ENCODE measurements at regions not wholly inside any gene's neighbourhood (a gene's known extent, or its start where the extent isn't known, plus 50 kb on each side); places are given as distances from the start of the nearest gene placed in this dataset.

DNA sequence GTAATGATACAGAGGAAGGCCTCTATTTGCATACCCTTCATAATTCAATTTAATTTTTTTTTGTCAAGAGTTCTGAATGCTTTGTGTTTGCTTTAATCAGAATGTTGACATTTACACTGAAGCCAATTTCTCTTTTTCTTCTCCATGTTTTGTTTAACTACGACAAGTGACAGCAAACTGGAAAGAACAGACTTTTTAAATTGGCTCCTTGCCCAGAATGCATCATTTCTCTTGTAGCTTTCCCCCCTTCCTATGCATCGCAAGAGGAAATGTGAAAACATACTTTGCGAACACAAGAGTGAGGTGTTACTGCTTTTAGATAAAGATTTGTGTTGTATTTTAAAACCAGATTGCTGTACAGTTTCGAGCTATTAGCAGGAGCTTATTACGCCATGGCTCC lies 955.2 kb upstream of the CELF4 start:
- CTCF ChIA-PET: interaction anchor here (0.6 kb wide), 1 partner anchor 911 kb away, joined by 3 read pairs; no protein-coding TSS in a partner anchor
- DNase-seq (ENCODE audit: unreplicated experiment): no peak
- POLR2A ChIA-PET: no interaction called here
- no peak overlapping the region for H3K27ac Mint-ChIP-seq (ENCODE audit: low read depth, unreplicated experiment)
- TF ChIP-seq CTCF (IDR thresholded peaks at IDR 0.05; ENCODE audit: unreplicated experiment): no peak
- intact Hi-C loops (cut with micrococcal nuclease): no loop called here
- no peaks in the 10 kb centered on the region for H3K27me3 Mint-ChIP-seq (ENCODE audit: insufficient read depth, unreplicated experiment)
- no TSS peak for BruUV-seq (replicated peaks)
- no peak overlapping the region for H3K4me3 Mint-ChIP-seq (ENCODE audit: unreplicated experiment)
- no peaks in the 10 kb centered on the region for H3K36me3 Mint-ChIP-seq (ENCODE audit: insufficient read depth, unreplicated experiment)
- no peaks in the 10 kb centered on the region for H3K9me3 Mint-ChIP-seq (ENCODE audit: unreplicated experiment)
- peaks cover 6% of the 10 kb centered on the region for H3K4me1 Mint-ChIP-seq (ENCODE audit: insufficient read depth, unreplicated experiment)

DNA sequence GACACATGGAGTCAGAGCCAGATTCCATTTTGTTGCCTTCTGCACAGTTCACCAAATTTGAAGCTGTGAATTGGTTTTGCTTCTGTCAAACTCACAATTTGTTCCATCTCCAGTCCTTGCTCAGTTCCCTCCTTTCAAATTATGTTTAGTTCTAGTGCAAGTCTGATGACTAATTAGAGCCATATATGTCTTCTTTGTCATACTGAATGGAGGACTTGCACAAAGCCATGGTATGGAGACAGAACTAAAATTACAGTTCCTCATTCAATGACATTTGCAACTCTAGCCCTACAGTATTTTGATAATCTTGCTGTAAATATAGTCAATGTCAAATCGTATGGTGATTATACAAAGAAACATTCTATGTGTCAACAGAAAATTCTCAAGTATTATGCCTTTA lies 936.9 kb upstream of the CELF4 start:
- Mint-ChIP-seq H3K36me3 (ENCODE audit: insufficient read depth, unreplicated experiment) (no peaks in the 10 kb centered on the region), H3K27me3 (ENCODE audit: insufficient read depth, unreplicated experiment) (no peaks in the 10 kb centered on the region), H3K4me1 (ENCODE audit: insufficient read depth, unreplicated experiment) (peaks cover 7% of the 10 kb centered on the region), H3K4me3 (ENCODE audit: unreplicated experiment) (no peak overlapping the region), H3K27ac (ENCODE audit: low read depth, unreplicated experiment) (no peak overlapping the region), H3K9me3 (ENCODE audit: unreplicated experiment) (peaks cover 14% of the 10 kb centered on the region)
- no TSS peak for BruUV-seq (replicated peaks)
- CTCF ChIA-PET: no interaction called here
- no peak for TF ChIP-seq CTCF (IDR thresholded peaks at IDR 0.05; ENCODE audit: unreplicated experiment)
- intact Hi-C loops (cut with micrococcal nuclease): no loop called here
- no peak for DNase-seq (ENCODE audit: unreplicated experiment)
- POLR2A ChIA-PET: no interaction called here

GRCh38 chr18:38497266-38497665 lies 931.7 kb upstream of the CELF4 start:
- no TSS peak for BruUV-seq (replicated peaks)
- POLR2A ChIA-PET: interaction anchor here (0.7 to 0.8 kb wide), 5 partner anchors 9 to 1099 kb away, joined by 3 read pairs; no protein-coding TSS in a partner anchor
- no peaks in the 10 kb centered on the region for H3K27me3 Mint-ChIP-seq (ENCODE audit: insufficient read depth, unreplicated experiment)
- TF ChIP-seq CTCF (IDR thresholded peaks at IDR 0.05; ENCODE audit: unreplicated experiment): no peak
- CTCF ChIA-PET: interaction anchor here (0.5 to 0.9 kb wide), 3 partner anchors 46 to 49 kb away, joined by 3 read pairs; no protein-coding TSS in a partner anchor
- H3K27ac Mint-ChIP-seq (ENCODE audit: low read depth, unreplicated experiment): peak overlapping the region; percentile 80
- intact Hi-C loops (cut with micrococcal nuclease): no loop called here
- H3K4me3 Mint-ChIP-seq (ENCODE audit: unreplicated experiment): no peak overlapping the region
- peaks cover 7% of the 10 kb centered on the region for H3K9me3 Mint-ChIP-seq (ENCODE audit: unreplicated experiment)
- H3K36me3 Mint-ChIP-seq (ENCODE audit: insufficient read depth, unreplicated experiment): no peaks in the 10 kb centered on the region
- H3K4me1 Mint-ChIP-seq (ENCODE audit: insufficient read depth, unreplicated experiment): peaks cover 37% of the 10 kb centered on the region
- DNase-seq (ENCODE audit: unreplicated experiment): peak; percentile 35

- CTCF ChIA-PET: interaction anchor here (0.5 to 1.0 kb wide), 4 partner anchors 47 to 1345 kb away, joined by 3 to 5 read pairs (median 4); no protein-coding TSS in a partner anchor
- H3K9me3 Mint-ChIP-seq (ENCODE audit: unreplicated experiment): peaks cover 3% of the 10 kb centered on the region
- DNase-seq (ENCODE audit: unreplicated experiment): no peak
- no peak overlapping the region for H3K4me3 Mint-ChIP-seq (ENCODE audit: unreplicated experiment)
- no peaks in the 10 kb centered on the region for H3K27me3 Mint-ChIP-seq (ENCODE audit: insufficient read depth, unreplicated experiment)
- H3K27ac Mint-ChIP-seq (ENCODE audit: low read depth, unreplicated experiment): no peak overlapping the region
- H3K4me1 Mint-ChIP-seq (ENCODE audit: insufficient read depth, unreplicated experiment): peaks cover 37% of the 10 kb centered on the region
- H3K36me3 Mint-ChIP-seq (ENCODE audit: insufficient read depth, unreplicated experiment): no peaks in the 10 kb centered on the region
- BruUV-seq (replicated peaks): no TSS peak
- POLR2A ChIA-PET: interaction anchor here (0.6 to 1.3 kb wide), 3 partner anchors 254 to 307 kb away, joined by 3 read pairs; no protein-coding TSS in a partner anchor
- intact Hi-C loops (cut with micrococcal nuclease): no loop called here
- no peak for TF ChIP-seq CTCF (IDR thresholded peaks at IDR 0.05; ENCODE audit: unreplicated experiment)
These were observed 930.7 kb upstream of the CELF4 start for GRCh38 chr18:38496222-38496793.

Data from MCF 10A (cell line).